Muscle of back (tissue), 3 donors: ENCODE measurements at regions not wholly inside any gene's neighbourhood (a gene's known extent, or its start where the extent isn't known, plus 50 kb on each side); places are given as distances from the start of the nearest gene placed in this dataset.
"Not testable (repeated sequence)": the region's sequence is repeated elsewhere in the genome, so short reads cannot be mapped to it uniquely, and the experiment has no call there.

Experiments used
- DNase-seq, 3 donors: peaks; one replicate each; pipeline versions ENCODE4 v3.0.0 to v3.0.0-alpha.2; 2013

- not testable (repeated sequence) for DNase-seq
These were observed 108.9 kb downstream of the SRGAP2 start for GRCh38 chr1:206312274-206312665.

- DNase-seq = not testable (repeated sequence)
These were observed 111.8 kb downstream of the SRGAP2 start for GRCh38 chr1:206314951-206315636.

GRCh38 chr1:206316901-206317300, 113.6 kb downstream of the SRGAP2 start:
- DNase-seq = not testable (repeated sequence)

- not testable (repeated sequence) for DNase-seq
These were observed 114.7 kb downstream of the SRGAP2 start for GRCh38 chr1:206317878-206318514.

GRCh38 chr1:206320227-206320626, 116.9 kb downstream of the SRGAP2 start:
- not testable (repeated sequence) for DNase-seq

GRCh38 chr1:206326159-206326939, 123.0 kb downstream of the SRGAP2 start:
- DNase-seq = not testable (repeated sequence)

GRCh38 chr1:206331597-206331996, 128.3 kb downstream of the SRGAP2 start:
- not testable (repeated sequence) for DNase-seq

- not testable (repeated sequence) for DNase-seq
These were observed 130.0 kb downstream of the SRGAP2 start for GRCh38 chr1:206333316-206333715.

- DNase-seq = not testable (repeated sequence)
These were observed 130.6 kb downstream of the SRGAP2 start for GRCh38 chr1:206333897-206334296.

GRCh38 chr1:206334481-206334880, 131.1 kb downstream of the SRGAP2 start:
- DNase-seq = not testable (repeated sequence)

GRCh38 chr1:206335162-206335561, 131.8 kb downstream of the SRGAP2 start:
- not testable (repeated sequence) for DNase-seq

- not testable (repeated sequence) for DNase-seq
These were observed 132.8 kb downstream of the SRGAP2 start for GRCh38 chr1:206335875-206336846.

- DNase-seq = peak in 1 of 3 donors; percentile 2
These were observed 133.3 kb upstream of the IKBKE start for GRCh38 chr1:206337024-206337423.

- not testable (repeated sequence) for DNase-seq
These were observed 119.6 kb upstream of the IKBKE start for GRCh38 chr1:206350493-206351275.

GRCh38 chr1:206351276-206352052, 118.8 kb upstream of the IKBKE start:
- not testable (repeated sequence) for DNase-seq

GRCh38 chr1:206356310-206356709, 114.0 kb upstream of the IKBKE start:
- DNase-seq = not testable (repeated sequence)

GRCh38 chr1:206357962-206358361, 112.3 kb upstream of the IKBKE start:
- not testable (repeated sequence) for DNase-seq

GRCh38 chr1:206358771-206359170, 111.5 kb upstream of the IKBKE start:
- not testable (repeated sequence) for DNase-seq

GRCh38 chr1:206359377-206359776, 110.9 kb upstream of the IKBKE start:
- not testable (repeated sequence) for DNase-seq
